Activated T-cell treated with anti-CD3 and anti-CD28 coated beads, Interleukin-2, amount 50 U/mL, for 4 hours (primary cell): ENCODE measurements at regions not wholly inside any gene's neighbourhood (a gene's known extent, or its start where the extent isn't known, plus 50 kb on each side); places are given as distances from the start of the nearest gene placed in this dataset.
"Not testable (repeated sequence)": the region's sequence is repeated elsewhere in the genome, so short reads cannot be mapped to it uniquely, and the experiment has no call there.

Source experiments
- ATAC-seq, 2 donors: fragments of 200-7000 bp; cut with Tn5 transposase; one replicate each; pipeline ENCODE4 v1.10.0; 2021
- DNase-seq: peaks from one replicate; pipeline ENCODE4 v3.0.0-alpha.2; 2020
- H3K27me3 Mint-ChIP-seq: one replicate; pipeline ENCODE4 v1.8.0; 2021; ENCODE audit warnings: low read depth, mixed read lengths
- H3K36me3 Mint-ChIP-seq: one replicate; pipeline ENCODE4 v1.8.0; 2022; ENCODE audit warnings: mixed read lengths; ENCODE audit not compliant: insufficient read depth
- H3K4me1 Mint-ChIP-seq: one replicate; pipeline ENCODE4 v1.8.0; 2021; ENCODE audit warnings: low read depth, mixed read lengths
- H3K4me3 Mint-ChIP-seq: one replicate; pipeline ENCODE4 v1.8.0; 2021; ENCODE audit warnings: mild to moderate bottlenecking, moderate library complexity, mixed read lengths
- H3K9me3 Mint-ChIP-seq: one replicate; pipeline ENCODE4 v1.8.0; 2021; ENCODE audit warnings: mixed read lengths

DNA sequence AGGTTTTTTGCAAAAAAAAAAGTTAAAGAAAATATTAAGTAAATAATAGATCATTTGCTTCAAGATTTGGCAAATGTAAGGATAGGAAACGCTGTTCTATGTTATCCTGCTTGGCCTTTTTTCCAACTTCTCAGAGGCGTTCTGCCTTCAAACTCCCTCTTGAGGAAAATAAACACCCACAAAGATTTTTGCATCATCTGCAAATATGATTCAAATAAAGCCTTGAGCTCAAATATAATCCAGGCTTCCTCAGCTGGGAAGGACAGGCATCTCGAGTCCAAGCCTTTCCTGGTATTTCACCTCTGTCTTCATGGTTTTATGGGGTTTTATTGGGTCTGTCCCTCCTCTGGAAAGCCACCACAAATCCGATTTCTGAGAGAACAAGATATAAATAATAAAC, 67.7 kb upstream of the PTPN1 start:
- H3K4me3 Mint-ChIP-seq = no peak overlapping the region
- ATAC-seq = no peak

GRCh38 chr20:50445354-50446151, 64.6 kb upstream of the PTPN1 start:
- H3K9me3 Mint-ChIP-seq = no peaks in the 10 kb centered on the region
- no peak for ATAC-seq

More for the DNA sequence above, 67.7 kb upstream of the PTPN1 start:
- Mint-ChIP-seq H3K27me3 (peaks cover 3% of the 10 kb centered on the region), H3K36me3 (no peaks in the 10 kb centered on the region), H3K9me3 (no peaks in the 10 kb centered on the region), H3K4me1 (peaks cover 12% of the 10 kb centered on the region)
- no peak for DNase-seq

DNA sequence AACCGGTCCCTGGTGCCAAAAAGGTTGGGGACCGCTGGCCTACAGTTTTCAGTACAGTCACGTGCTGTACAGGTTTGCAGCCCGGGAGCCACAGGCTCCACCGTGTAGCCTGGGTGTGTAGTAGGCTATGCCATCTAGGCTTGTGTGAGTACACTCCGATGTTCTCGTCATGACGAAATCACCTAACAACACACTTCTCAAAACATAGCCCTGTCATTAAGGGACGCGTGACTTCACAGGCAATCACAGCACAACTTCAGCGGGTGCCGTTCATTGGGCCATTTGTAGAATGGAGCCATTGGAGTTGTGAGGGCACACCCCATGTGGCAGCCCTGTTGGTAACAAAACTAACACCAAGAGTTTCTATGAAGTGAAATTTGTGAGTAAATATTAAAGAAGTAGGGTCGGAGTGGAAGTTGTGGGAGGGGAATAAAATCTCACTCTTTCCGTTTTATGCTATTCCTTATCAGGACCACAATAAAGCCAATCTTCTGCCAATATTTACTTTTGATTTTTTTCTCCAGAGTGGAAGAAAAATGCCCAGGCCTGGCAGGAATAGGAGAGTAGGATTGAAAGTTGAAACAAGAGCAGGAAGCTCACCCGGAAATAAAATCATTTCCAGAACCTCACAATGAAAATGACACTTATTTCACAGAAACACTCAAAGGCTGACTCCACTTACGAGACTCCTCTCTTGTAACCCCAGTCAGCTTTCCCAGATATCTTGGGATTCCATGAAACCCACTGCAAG, 63.7 kb upstream of the PTPN1 start:
- H3K9me3 Mint-ChIP-seq = no peaks in the 10 kb centered on the region
- ATAC-seq = no peak
- H3K4me3 Mint-ChIP-seq = no peak overlapping the region
- peaks cover 7% of the 10 kb centered on the region for H3K4me1 Mint-ChIP-seq
- no peak for DNase-seq
- H3K36me3 Mint-ChIP-seq = no peaks in the 10 kb centered on the region
- H3K27me3 Mint-ChIP-seq = peaks cover 16% of the 10 kb centered on the region

More at GRCh38 chr20:50445354-50446151, 64.6 kb upstream of the PTPN1 start:
- H3K27me3 Mint-ChIP-seq = peaks cover 7% of the 10 kb centered on the region
- peaks cover 11% of the 10 kb centered on the region for H3K4me1 Mint-ChIP-seq
- no peak for DNase-seq
- H3K4me3 Mint-ChIP-seq = no peak overlapping the region
- H3K36me3 Mint-ChIP-seq = no peaks in the 10 kb centered on the region

DNA sequence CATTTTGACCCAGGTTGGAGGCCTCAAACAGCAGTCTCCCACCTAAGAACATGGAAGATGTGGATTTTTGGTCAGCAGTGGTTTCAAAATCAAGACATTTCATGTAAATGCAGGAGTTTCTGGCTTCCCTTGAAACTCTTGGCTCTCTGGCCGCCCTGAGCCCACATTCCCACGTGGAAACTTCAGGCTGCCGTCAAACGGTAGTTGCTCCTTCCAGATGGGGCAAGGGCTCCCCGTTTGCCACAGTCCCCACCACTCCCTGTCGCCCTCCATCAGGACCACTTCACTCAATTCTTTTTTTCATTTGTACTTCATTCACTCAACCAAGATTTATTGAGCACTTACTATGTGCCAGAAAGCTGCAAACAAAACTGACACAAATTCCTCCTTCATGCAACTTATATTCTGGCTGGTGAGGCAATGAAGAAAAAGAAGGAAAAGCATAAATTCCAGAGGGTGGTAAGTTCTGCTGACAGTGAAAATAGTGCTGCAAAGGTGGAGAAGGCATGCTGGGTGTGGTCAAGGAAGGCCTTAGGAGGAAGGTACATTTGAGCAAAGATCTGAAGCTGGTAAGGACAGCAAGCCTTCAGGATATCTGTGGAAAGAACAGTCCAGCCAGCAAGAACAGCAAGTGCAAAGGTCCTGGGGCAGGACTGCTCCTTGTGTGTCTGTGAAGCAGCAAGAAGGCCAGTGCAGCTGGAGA, 62.9 kb upstream of the PTPN1 start:
- Mint-ChIP-seq H3K4me1 (peaks cover 6% of the 10 kb centered on the region), H3K36me3 (no peaks in the 10 kb centered on the region), H3K9me3 (no peaks in the 10 kb centered on the region), H3K4me3 (no peak overlapping the region), H3K27me3 (peaks cover 17% of the 10 kb centered on the region)
- DNase-seq (no peak), ATAC-seq (no peak)

- no peak for DNase-seq
- peaks cover 6% of the 10 kb centered on the region for H3K4me1 Mint-ChIP-seq
- H3K4me3 Mint-ChIP-seq = no peak overlapping the region
- ATAC-seq = no peak
- peaks cover 18% of the 10 kb centered on the region for H3K27me3 Mint-ChIP-seq
- no peaks in the 10 kb centered on the region for H3K36me3 Mint-ChIP-seq
- no peaks in the 10 kb centered on the region for H3K9me3 Mint-ChIP-seq
Observed at GRCh38 chr20:50447817-50448216, 62.4 kb upstream of the PTPN1 start.

GRCh38 chr20:50448625-50449403, 61.4 kb upstream of the PTPN1 start:
- H3K9me3 Mint-ChIP-seq, H3K36me3 Mint-ChIP-seq, ATAC-seq, DNase-seq, H3K4me1 Mint-ChIP-seq, H3K4me3 Mint-ChIP-seq: not testable (repeated sequence)
- H3K27me3 Mint-ChIP-seq = peaks cover 25% of the 10 kb centered on the region

GRCh38 chr20:50449738-50450492, 60.3 kb upstream of the PTPN1 start:
- no peak overlapping the region for H3K4me3 Mint-ChIP-seq
- H3K36me3 Mint-ChIP-seq = no peaks in the 10 kb centered on the region
- DNase-seq (no peak), ATAC-seq (peak; percentile 44 to 53)
- peaks cover 26% of the 10 kb centered on the region for H3K27me3 Mint-ChIP-seq
- peaks cover 6% of the 10 kb centered on the region for H3K4me1 Mint-ChIP-seq
- H3K9me3 Mint-ChIP-seq = no peaks in the 10 kb centered on the region

DNA sequence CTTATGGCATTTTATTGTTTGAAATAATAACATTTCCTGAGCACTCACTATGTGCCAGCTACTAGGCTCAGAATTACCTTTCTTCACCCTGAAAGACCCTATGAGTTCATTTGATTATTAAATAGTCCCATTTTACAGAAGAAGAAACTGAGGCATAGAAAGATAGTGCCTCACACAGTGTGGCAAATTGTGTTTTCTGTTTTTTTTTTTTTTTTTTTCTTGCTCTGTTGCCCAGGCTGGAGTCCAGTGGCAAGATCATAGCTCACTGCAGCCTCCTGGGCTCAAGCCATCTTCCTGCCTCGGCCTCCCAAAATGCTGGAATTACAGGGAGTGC, 59.7 kb upstream of the PTPN1 start:
- DNase-seq (no peak), ATAC-seq (no peak)
- Mint-ChIP-seq H3K4me1 (peaks cover 6% of the 10 kb centered on the region), H3K9me3 (no peaks in the 10 kb centered on the region), H3K27me3 (peaks cover 26% of the 10 kb centered on the region), H3K4me3 (no peak overlapping the region), H3K36me3 (no peaks in the 10 kb centered on the region)

DNA sequence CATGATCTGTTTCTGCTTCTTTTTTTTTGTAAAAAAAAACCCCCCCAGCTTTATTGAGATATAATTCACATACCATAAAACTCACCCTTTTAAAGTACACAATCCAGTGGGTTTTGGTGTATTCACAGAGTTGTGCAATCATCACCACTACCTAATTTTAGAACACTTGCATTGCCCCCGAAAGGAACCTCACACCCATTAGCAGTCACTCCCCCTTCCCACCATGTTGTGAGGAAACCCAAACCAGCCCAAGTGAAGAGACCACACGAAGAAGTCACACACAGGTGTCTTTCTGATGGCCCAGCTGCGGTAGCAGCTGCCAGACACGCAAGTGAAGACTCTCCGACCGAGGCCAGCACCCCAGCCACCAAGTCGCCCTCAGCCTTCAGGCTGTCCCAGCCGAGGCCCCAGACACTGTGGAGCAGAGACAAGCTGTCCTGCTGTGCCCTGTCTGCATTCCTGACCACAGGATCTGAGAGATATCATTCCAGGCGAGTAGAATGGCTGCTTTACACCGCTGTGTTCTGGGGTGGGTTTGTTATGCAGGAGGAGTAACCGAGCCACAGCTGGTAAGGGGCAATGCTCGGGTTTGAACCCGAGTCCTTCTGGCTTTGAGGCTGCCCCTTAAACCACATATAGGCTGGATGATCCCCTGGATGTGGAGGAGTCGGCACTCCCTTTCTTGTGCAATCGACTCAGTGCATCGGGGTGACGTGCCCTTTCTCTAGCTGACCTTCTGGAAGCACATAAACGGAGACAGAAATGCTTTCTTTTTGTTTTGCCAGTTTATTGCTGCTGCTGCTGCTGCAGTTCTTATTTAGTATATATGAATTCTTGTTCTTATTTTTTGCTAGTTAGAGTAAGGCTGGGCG, 59.1 kb upstream of the PTPN1 start:
- Mint-ChIP-seq H3K27me3 (peaks cover 26% of the 10 kb centered on the region), H3K4me3 (no peak overlapping the region), H3K4me1 (peaks cover 6% of the 10 kb centered on the region), H3K9me3 (no peaks in the 10 kb centered on the region), H3K36me3 (no peaks in the 10 kb centered on the region)
- peak; percentile 70 for ATAC-seq
- DNase-seq = no peak

- H3K9me3 Mint-ChIP-seq, H3K4me1 Mint-ChIP-seq, H3K36me3 Mint-ChIP-seq, ATAC-seq, DNase-seq, H3K4me3 Mint-ChIP-seq: not testable (repeated sequence)
- H3K27me3 Mint-ChIP-seq = peaks cover 26% of the 10 kb centered on the region
Observed at GRCh38 chr20:50451792-50452425, 58.3 kb upstream of the PTPN1 start.

DNA sequence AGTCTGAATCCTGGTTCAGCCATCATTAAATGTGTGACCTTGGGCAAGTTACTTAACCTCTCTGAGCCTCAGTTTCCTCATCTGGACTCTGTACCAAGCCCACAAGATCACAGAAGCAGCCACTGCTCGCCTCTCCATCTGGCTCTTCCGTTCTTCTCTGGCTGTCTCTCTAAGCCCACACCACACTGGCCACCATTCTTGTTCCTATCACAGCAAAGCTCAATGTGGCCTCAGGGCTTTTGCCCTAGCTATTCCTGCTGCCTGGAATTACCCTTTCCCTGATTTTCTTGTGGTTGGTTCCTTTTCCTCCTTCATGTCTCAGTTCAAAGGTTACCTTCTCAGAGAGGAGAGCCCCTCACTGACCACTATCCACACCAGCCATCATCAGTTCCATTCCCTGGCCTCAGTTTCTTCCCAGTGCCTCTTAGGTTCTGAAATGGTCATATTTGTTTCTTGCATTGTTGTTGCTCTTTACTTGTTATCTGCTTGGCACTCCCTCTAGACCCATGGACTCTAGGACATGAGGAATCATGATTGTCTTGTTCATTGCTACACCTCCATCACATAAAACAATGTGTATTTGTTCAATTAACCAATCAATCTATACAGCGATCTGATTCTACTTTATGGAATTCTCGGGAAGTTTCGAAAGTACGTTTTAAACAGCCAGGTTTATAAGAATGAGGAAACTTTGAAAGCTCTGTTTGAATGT, 56.5 kb upstream of the PTPN1 start:
- DNase-seq = no peak
- Mint-ChIP-seq H3K27me3 (peaks cover 23% of the 10 kb centered on the region), H3K36me3 (no peaks in the 10 kb centered on the region), H3K4me1 (peaks cover 6% of the 10 kb centered on the region), H3K4me3 (no peak overlapping the region), H3K9me3 (no peaks in the 10 kb centered on the region)
- no peak for ATAC-seq

DNA sequence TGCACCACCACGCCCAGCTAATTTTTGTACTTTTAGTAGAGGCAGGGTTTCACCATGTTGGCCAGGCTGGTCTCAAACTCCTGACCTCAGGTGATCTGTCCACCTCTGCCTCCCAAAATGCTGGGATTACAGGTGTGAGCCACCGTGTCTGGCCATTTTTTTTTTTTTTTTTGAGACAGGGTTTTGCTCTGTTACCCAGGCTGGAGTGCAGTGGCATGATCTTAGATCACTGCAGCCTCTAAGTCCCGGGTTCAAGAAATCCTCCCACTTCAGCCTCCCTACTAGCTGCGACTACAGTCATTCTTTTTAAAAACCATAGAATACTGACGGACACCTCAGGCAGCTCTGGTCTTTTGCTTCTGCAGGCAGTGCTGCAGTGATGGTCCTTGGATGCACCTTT, 54.9 kb upstream of the PTPN1 start:
- DNase-seq, ATAC-seq, H3K9me3 Mint-ChIP-seq, H3K4me3 Mint-ChIP-seq, H3K4me1 Mint-ChIP-seq, H3K36me3 Mint-ChIP-seq: not testable (repeated sequence)
- H3K27me3 Mint-ChIP-seq = peaks cover 24% of the 10 kb centered on the region
